Right lobe of liver (tissue), 4 donors: ENCODE measurements at regions not wholly inside any gene's neighbourhood (a gene's known extent, or its start where the extent isn't known, plus 50 kb on each side); places are given as distances from the start of the nearest gene placed in this dataset.

ENCODE experiments used
- POLR2A ChIP-seq: fragments of 450-650 bp; IDR thresholded peaks from one replicate; pipeline ENCODE4 v1.6.1; 2017; ENCODE audit warnings: antibody characterized with exemption, mild to moderate bottlenecking
- TF ChIP-seq, protein P1 (sequence below), 4 donors: fragments of 200-600 bp in 3 of 4; fragments of 450-650 bp in 1 of 4; IDR thresholded peaks; one replicate each; pipeline versions ENCODE4 v1.5.1 to v1.8.0; 2016 to 2022; ENCODE audit warnings: antibody characterized with exemption in 4 of 4, mild to moderate bottlenecking in 2 of 4
- donor health status: DM: no; HTN: no; CAD: no.
- donor health status: DM: no; HTN: no; CAD: no.
- donor health status: DM: no; HTN: yes; CAD: no.

DNA sequence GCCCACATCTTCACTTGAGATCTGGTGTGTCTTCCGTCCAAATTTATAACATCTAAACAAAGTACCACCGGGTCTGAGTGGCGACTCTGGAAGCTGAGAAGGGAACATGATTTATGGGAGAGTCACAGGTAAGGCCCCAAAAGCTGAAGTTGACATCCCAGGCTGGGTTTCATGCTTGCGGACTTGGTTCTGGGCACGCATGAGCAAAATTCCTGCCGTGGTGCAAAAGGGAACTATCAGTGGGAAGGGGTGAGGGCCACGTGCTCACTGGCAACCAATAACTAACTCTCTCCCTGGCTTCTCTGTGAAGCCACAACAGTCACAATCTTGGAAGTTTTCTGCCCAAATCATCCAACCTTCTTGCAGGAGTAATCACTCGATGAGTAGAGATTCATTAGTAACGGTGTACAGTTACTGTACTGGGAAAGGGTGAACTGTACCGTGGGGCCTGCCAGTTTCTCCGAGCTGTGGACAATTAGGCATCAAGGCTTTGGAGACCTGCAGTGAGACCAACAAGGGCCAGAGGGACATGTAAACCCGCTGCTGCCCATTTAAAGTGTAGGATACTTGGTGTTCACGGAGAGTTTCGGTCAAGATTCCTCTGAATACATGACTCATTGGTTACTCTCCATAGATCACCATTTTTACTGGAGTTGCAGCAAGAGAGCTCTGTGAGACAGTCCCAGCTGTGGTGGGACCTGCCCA is 69.4 kb upstream of the ASB18 start:
- no peak for TF ChIP-seq POLR2A
- TF ChIP-seq, protein P1, sequence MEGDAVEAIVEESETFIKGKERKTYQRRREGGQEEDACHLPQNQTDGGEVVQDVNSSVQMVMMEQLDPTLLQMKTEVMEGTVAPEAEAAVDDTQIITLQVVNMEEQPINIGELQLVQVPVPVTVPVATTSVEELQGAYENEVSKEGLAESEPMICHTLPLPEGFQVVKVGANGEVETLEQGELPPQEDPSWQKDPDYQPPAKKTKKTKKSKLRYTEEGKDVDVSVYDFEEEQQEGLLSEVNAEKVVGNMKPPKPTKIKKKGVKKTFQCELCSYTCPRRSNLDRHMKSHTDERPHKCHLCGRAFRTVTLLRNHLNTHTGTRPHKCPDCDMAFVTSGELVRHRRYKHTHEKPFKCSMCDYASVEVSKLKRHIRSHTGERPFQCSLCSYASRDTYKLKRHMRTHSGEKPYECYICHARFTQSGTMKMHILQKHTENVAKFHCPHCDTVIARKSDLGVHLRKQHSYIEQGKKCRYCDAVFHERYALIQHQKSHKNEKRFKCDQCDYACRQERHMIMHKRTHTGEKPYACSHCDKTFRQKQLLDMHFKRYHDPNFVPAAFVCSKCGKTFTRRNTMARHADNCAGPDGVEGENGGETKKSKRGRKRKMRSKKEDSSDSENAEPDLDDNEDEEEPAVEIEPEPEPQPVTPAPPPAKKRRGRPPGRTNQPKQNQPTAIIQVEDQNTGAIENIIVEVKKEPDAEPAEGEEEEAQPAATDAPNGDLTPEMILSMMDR (IDR thresholded peaks at IDR 0.05) = no peak
